GM21619 (cell line): ENCODE measurements at regions not wholly inside any gene's neighbourhood (a gene's known extent, or its start where the extent isn't known, plus 50 kb on each side); places are given as distances from the start of the nearest gene placed in this dataset.

Experiments used
- ATAC-seq: cut with Tn5 transposase; IDR thresholded peaks from one replicate; pipeline ENCODE4 v1.9.1; 2021; ENCODE audit not compliant: unreplicated experiment

GRCh38 chr1:177351361-177352108, 180.8 kb downstream of the BRINP2 start:
- ATAC-seq = no peak

DNA sequence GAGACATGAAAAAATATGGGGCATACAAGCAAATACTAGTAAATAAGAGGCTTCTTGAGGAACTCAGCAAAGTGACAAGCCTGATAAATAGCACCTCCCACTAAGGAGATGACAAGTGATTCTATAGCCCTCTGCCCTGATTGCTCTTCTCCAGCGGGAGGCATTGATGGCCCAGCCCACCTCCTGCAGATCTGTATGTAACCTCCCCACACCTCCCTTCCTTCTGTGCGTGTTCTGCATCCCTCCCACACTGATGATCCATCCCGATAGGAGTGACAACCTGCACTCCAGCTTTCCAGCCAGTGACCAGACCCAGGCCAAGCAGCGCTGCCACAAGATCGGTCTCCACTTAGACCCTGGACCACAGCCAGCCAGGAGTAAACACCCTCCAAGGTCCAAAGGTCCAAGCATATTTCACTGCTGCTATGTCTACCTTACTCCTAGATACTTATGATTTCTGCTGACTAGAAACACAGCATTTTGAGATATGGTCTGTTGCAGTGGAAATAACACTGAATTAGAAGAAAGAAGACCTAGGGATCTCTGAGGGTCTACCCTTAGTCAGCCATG, 176.1 kb downstream of the BRINP2 start:
- no peak for ATAC-seq

DNA sequence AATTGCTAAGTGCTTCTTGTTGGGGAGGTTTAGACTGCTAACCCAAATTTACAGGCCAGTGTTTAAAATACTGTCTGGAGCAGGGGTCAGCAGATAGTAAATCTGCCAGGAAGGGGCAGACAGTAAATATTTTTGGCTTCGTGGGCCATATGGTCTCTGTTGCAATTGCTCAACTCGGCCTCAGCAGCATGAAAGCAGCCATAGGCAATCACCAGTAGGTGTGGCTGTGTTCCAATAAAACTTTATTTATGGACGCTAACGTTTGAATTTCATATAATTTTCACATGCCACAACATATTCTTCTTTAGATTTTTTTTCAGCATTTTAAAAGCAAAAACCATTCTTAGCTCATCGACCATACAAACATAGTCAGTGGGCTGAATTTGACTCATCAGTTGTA, 172.7 kb downstream of the BRINP2 start:
- no peak for ATAC-seq

DNA sequence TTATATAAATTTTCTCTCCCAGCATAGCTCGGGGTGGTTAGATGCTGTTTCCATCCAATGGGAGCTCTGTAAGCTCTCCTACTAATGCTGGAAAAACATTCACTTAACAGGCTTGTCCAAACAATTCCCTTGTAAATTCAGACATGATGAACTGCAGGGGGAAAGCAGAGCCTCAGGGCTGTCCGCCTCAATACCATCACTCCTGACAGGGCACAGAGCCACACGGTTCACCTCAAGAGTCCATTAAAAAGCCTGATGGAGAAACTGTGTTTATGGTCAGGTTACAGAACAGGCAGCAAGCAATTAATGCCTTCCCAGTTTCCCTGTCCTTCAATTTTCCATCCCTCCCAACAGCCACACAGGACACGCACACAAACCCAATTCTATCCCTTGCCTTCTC, 171.0 kb downstream of the BRINP2 start:
- no peak for ATAC-seq

DNA sequence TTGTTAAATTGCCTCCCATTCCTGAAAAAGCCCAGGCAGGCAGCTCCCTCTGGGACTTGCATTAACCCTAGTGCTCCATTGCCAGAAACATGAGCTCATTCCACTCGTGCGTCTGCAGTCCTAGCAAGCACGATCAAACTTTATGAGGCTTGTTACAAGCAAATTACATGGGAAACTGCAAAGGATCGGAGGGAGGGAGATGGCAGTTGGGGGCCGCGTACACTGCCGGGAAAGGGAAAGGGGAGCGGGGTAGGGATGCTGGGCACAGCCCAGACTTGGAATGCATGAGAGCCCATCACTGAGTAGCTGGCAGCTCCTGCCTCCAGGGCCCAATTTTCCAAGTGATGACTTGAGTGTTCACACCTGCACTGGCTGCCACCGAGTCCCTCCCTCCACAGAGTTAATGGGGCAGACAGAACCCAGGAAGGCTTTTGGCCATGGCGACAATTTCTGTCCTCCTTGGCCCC, 169.9 kb downstream of the BRINP2 start:
- ATAC-seq = no peak

DNA sequence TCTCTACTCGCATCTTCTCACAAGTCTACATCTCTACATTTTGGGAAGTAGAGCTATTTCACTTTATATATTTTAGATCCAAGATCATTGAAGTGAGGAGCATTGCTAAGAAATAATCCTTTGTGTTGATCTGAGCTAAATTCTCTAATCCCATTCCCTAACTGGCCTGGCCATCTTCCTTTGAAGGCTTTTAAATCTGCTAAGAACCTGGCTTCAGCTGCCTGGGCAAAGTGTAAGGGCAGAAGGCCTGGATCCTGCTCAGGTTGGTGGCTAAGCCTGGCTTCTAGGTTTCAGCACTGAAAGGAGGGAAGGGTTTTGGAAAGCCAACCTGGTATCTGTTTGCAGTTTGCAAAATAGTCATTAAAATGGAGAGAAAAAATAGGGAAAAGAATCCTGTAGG, 167.6 kb downstream of the BRINP2 start:
- ATAC-seq = no peak

GRCh38 chr1:177334903-177335302, 164.1 kb downstream of the BRINP2 start:
- ATAC-seq = no peak

GRCh38 chr1:177333936-177334595, 163.3 kb downstream of the BRINP2 start:
- no peak for ATAC-seq
